HepG2 (cell line): ENCODE measurements at regions not wholly inside any gene's neighbourhood (a gene's known extent, or its start where the extent isn't known, plus 50 kb on each side); places are given as distances from the start of the nearest gene placed in this dataset.
A peak's percentile ranks its signal among the peaks of the same experiment; 100 is the strongest.

Experiments
- CBX5 ChIP-seq: sonication (generic); formaldehyde crosslinking; IDR thresholded peaks from 2 replicates; pipeline ENCODE4 v1.4.0; 2020; ENCODE audit warnings: missing genetic modification reagents, borderline replicate concordance
- CC2D1A ChIP-seq: sonication (generic); formaldehyde crosslinking; IDR thresholded peaks from 2 replicates; pipeline ENCODE4 v1.8.1; 2023; ENCODE audit warnings: mild to moderate bottlenecking, missing genetic modification reagents
- CHD4 ChIP-seq: fragments of 200-600 bp; sonication (generic); IDR thresholded peaks from 2 replicates; pipeline ENCODE4 v1.7.0; 2017; ENCODE audit warnings: mild to moderate bottlenecking, low read length, borderline replicate concordance
- MTA3 ChIP-seq: sonication (generic); formaldehyde crosslinking; IDR thresholded peaks from 2 replicates; pipeline ENCODE4 v1.4.0; 2020; ENCODE audit warnings: missing genetic modification reagents
- ZBTB40 ChIP-seq, 2 experiments: fragments of 450-650 bp in 1 of 2; sonication (generic) in 1 of 2; formaldehyde crosslinking in 1 of 2; IDR thresholded peaks; 2 replicates each; pipeline versions ENCODE4 v1.6.1 to v1.8.0; 2016 to 2022; ENCODE audit warnings: antibody characterized with exemption in 1 of 2, mild to moderate bottlenecking in 1 of 2, missing genetic modification reagents in 1 of 2
- ZNF543 ChIP-seq: sonication (generic); formaldehyde crosslinking; IDR thresholded peaks from 2 replicates; pipeline ENCODE4 v1.4.0; 2020; ENCODE audit warnings: mild to moderate bottlenecking, missing genetic modification reagents
- ZNF609 ChIP-seq: sonication (generic); formaldehyde crosslinking; IDR thresholded peaks from 2 replicates; pipeline ENCODE4 v1.4.0; 2020; ENCODE audit warnings: mild to moderate bottlenecking, missing genetic modification reagents, borderline replicate concordance
- ZNF841 ChIP-seq: sonication (generic); formaldehyde crosslinking; IDR thresholded peaks from 2 replicates; pipeline ENCODE4 v1.8.1; 2023; ENCODE audit warnings: missing genetic modification reagents, borderline replicate concordance

DNA sequence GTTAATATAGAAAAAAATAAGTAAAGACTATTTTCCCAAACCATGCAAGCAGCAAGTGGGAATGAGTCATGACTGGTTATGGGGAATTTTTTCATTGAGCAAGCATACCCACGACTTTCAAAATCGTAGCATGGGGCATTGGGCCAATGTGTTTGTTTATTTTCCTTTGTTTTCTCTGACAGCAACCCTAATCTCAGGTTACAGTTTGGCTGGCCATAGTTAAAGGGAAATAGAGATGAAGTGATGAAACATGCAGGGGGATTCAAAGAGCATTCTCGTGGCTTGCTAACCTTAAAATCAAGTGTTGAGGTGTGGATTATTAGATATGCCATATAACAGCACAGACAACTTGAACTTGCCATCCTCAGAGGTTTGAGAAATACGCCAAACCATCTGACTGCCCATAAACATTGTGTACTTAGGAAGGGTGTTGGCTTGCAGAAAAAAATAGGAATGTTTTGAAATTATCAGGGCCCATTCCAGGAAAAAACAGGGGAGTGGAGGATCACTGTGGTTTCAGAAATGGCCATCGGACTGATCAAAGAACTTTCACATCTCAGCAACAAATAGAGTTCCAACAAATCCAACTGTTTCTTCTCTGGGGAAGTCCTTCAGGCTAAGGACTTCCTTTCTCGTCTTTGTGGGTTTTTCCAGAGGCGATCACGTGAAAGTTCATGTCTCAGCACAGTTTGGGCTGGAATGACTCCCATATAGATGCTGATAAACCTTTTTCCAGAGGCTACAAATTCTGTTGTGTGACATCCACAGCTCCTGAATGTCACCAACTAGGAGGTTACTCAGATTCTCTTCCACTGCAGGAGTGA, 259.1 kb downstream of the SYK start (continued):
- TF ChIP-seq ZNF609 (peak; percentile 10; the same call in 1 of the 2 replicates), CC2D1A (CRISPR knock-in tag) (no peak), ZNF543 (CRISPR knock-in tag) (no peak), MTA3 (CRISPR knock-in tag) (no peak), CBX5 (CRISPR knock-in tag) (0 out of 2 replicates have a peak, but pooled peaks have one; percentile 26), ZNF841 (no peak), ZBTB40 (IDR thresholded peaks at IDR 0.05) (no peak), ZBTB40 (CRISPR knock-in tag; IDR thresholded peaks at IDR 0.05) (no peak), CHD4 (no peak)
